Heart left ventricle (tissue), 13 donors: ENCODE measurements at regions not wholly inside any gene's neighbourhood (a gene's known extent, or its start where the extent isn't known, plus 50 kb on each side); places are given as distances from the start of the nearest gene placed in this dataset.

Experiments used
- CTCF ChIP-seq, 12 donors: fragments of 200-600 bp; sonication (generic) in 4 of 12; IDR thresholded peaks; one replicate each; pipeline versions ENCODE4 v1.5.0 to v1.8.0; 2018 to 2022; ENCODE audit warnings: antibody characterized with exemption in 12 of 12, mild to moderate bottlenecking in 5 of 12
- POLR2A ChIP-seq, 2 donors: fragments of 450-650 bp; IDR thresholded peaks; one replicate each; pipeline ENCODE4 v1.6.1; 2017; ENCODE audit warnings: antibody characterized with exemption in 2 of 2, mild to moderate bottlenecking in 2 of 2, moderate library complexity in 2 of 2
- donor health status: ischemic (EF 13 %, LVEDD 7.1; RV severe dilation, severe dysfunction).
- donor health status: DM: no; HTN: yes; CAD: no.
- donor health status: DM: no; HTN: no; CAD: no.
- donor health status: ischemic (EF 25% LVEDD 6.9; RV normal size, moderate dysfunction).
- donor health status: ischemic (EF 25% LVEDD 5.7; RV mildly dilated, moderate dysfunction).
- donor health status: ischemic (EF 35%, LVEDD 5.7; RV mildly dilated, moderate dysfunction).
- donor health status: nonischemic (EF 11% LVEDD 7.7; RV severe dilation, severe dysfunction).
- donor health status: DM: yes; HTN: yes; CAD: no.
- donor health status: PGD.
- donor health status: ischemic (EF 29% LVEDD 5.4; RV normal size, mild dysfunction).
- donor health status: nonischemic (EF 23%, LVEDD 6.1; RV moderate dilation, normal function).

DNA sequence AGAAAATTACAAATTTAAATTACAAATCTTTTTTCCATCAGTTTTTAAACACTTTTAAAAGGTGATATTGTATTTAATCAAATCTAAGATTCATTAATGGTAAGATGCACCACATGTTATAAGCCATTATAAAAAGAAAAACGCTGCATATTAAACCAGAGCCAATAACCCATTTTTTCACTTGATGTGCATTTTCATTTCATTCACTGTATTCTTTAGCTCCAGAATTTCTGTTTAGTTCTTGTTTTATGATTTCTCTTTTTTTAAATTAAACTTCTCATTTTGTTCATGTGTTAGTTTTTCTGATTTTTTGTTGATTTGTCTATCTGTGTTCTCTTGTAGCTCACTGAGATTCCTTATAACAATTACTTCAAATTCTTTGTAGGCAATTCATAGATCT is 62.4 kb upstream of the MBOAT2 start:
- TF ChIP-seq CTCF (IDR thresholded peaks at IDR 0.05): no peak
- TF ChIP-seq POLR2A (IDR thresholded peaks at IDR 0.05): no peak
